ENCODE measurements at regions not wholly inside any gene's neighbourhood (a gene's known extent, or its start where the extent isn't known, plus 50 kb on each side); places are given as distances from the start of the nearest gene placed in this dataset.

GRCh38 chr2:118607641-118608040, 239.8 kb downstream of the EN1 start:
- no peaks in the 10 kb centered on the region for H3K9me3 ChIP-seq (replicated peaks in 1 of 2; ENCODE audit: control insufficient read depth in 2 of 2, insufficient read depth in 1 of 2, low read depth in 1 of 2, low read length in 2 of 2)
- H3K79me1 ChIP-seq (ENCODE audit: low read depth, low read length) = no peaks in the 10 kb centered on the region
- H4K8ac ChIP-seq (ENCODE audit: low read depth, low read length) = no peak overlapping the region
- no CpG with 5 or more reads among the region's 6 CpGs for WGBS, 2 donors (ENCODE audit: extremely low coverage in 2 of 2, insufficient read length in 2 of 2, insufficient replicate concordance in 1 of 2)
- H2AK5ac ChIP-seq (ENCODE audit: low read depth, low read length) = no peak overlapping the region
- DNase-seq (ENCODE audit: low spot score) = no peak
- no peak overlapping the region for H3K27ac ChIP-seq (replicated peaks; ENCODE audit: low read length)
- no peaks in the 10 kb centered on the region for H3K4me1 ChIP-seq (ENCODE audit: control insufficient read depth in 2 of 2, insufficient read depth in 1 of 2, low read depth in 1 of 2, low read length in 2 of 2)
- no peak overlapping the region for H3K9ac ChIP-seq (ENCODE audit: low read depth, low read length, poor library complexity)
- no peak overlapping the region for H2AFZ ChIP-seq (ENCODE audit: low read length)
- H2BK12ac ChIP-seq (ENCODE audit: low read length) = no peak overlapping the region
- H3K18ac ChIP-seq (ENCODE audit: low read length) = no peak overlapping the region
- H3K27me3 ChIP-seq (ENCODE audit: control insufficient read depth in 3 of 3, insufficient read depth in 3 of 3, low read depth in 1 of 3, low read length in 3 of 3) = no peaks in the 10 kb centered on the region
- H4K91ac ChIP-seq (ENCODE audit: low read depth, low read length, poor library complexity) = no peak overlapping the region
- H2BK15ac ChIP-seq (ENCODE audit: low read length) = no peak overlapping the region
- H2BK5ac ChIP-seq (ENCODE audit: low read length) = no peak overlapping the region
- H3K4me2 ChIP-seq (ENCODE audit: insufficient read depth, low read length, poor library complexity, severe bottlenecking) = no peak overlapping the region
- no peak overlapping the region for H3K4ac ChIP-seq (ENCODE audit: low read length)
- no peak overlapping the region for H3K14ac ChIP-seq (ENCODE audit: low read length)
- H3K4me3 ChIP-seq (ENCODE audit: low read length in 2 of 2) = no peak overlapping the region
- H3K36me3 ChIP-seq (replicated peaks in 1 of 2; ENCODE audit: control insufficient read depth in 2 of 2, insufficient read depth in 2 of 2, low read length in 2 of 2) = no peaks in the 10 kb centered on the region
- H3K23ac ChIP-seq (ENCODE audit: low read depth, low read length, poor library complexity) = no peak overlapping the region
- no peak overlapping the region for H2BK120ac ChIP-seq (ENCODE audit: low read depth, low read length)

DNA sequence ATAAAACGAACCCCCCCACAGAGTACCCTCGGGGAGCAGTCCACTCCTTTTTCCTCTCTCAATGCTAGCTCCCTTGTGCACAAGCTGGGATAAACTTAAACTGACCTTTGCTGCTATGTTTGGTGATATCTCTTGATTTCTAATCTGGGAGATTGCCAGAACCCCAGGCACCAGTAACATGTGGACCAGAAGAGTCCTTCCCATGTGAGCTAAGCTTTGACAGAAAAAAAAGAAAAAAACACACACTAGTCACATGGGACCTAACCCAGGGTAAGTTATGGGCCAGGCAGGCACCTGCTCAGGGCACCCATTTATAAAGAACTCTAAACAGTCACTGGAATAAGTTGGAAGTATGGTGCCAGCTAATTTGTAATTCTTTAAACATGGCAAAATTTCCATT, 242.6 kb downstream of the EN1 start:
- no CpG with 5 or more reads among the region's 2 CpGs for WGBS, 2 donors (ENCODE audit: extremely low coverage in 2 of 2, insufficient read length in 2 of 2, insufficient replicate concordance in 1 of 2)
- Histone ChIP-seq H2BK5ac (ENCODE audit: low read length) (no peak overlapping the region), H3K9ac (ENCODE audit: low read depth, low read length, poor library complexity) (no peak overlapping the region), H3K27me3 (ENCODE audit: control insufficient read depth in 3 of 3, insufficient read depth in 3 of 3, low read depth in 1 of 3, low read length in 3 of 3) (no peaks in the 10 kb centered on the region), H2BK12ac (ENCODE audit: low read length) (no peak overlapping the region), H4K8ac (ENCODE audit: low read depth, low read length) (no peak overlapping the region), H3K4ac (ENCODE audit: low read length) (no peak overlapping the region), H3K4me2 (ENCODE audit: insufficient read depth, low read length, poor library complexity, severe bottlenecking) (no peak overlapping the region), H3K18ac (ENCODE audit: low read length) (no peak overlapping the region), H2AK5ac (ENCODE audit: low read depth, low read length) (no peak overlapping the region), H3K23ac (ENCODE audit: low read depth, low read length, poor library complexity) (no peak overlapping the region), H2AFZ (ENCODE audit: low read length) (no peak overlapping the region), H2BK15ac (ENCODE audit: low read length) (no peak overlapping the region), H3K4me1 (ENCODE audit: control insufficient read depth in 2 of 2, insufficient read depth in 1 of 2, low read depth in 1 of 2, low read length in 2 of 2) (no peaks in the 10 kb centered on the region), H4K91ac (ENCODE audit: low read depth, low read length, poor library complexity) (no peak overlapping the region), H3K14ac (ENCODE audit: low read length) (no peak overlapping the region), H2BK120ac (ENCODE audit: low read depth, low read length) (no peak overlapping the region), H3K27ac (replicated peaks; ENCODE audit: low read length) (no peak overlapping the region), H3K9me3 (replicated peaks in 1 of 2; ENCODE audit: control insufficient read depth in 2 of 2, insufficient read depth in 1 of 2, low read depth in 1 of 2, low read length in 2 of 2) (no peaks in the 10 kb centered on the region), H3K79me1 (ENCODE audit: low read depth, low read length) (no peaks in the 10 kb centered on the region), H3K36me3 (replicated peaks in 1 of 2; ENCODE audit: control insufficient read depth in 2 of 2, insufficient read depth in 2 of 2, low read length in 2 of 2) (no peaks in the 10 kb centered on the region), H3K4me3 (ENCODE audit: low read length in 2 of 2) (no peak overlapping the region)
- no peak for DNase-seq (ENCODE audit: low spot score)

- H4K8ac ChIP-seq (ENCODE audit: low read depth, low read length) = no peak overlapping the region
- no peak overlapping the region for H3K27ac ChIP-seq (replicated peaks; ENCODE audit: low read length)
- no peak overlapping the region for H3K4me3 ChIP-seq (ENCODE audit: low read length in 2 of 2)
- DNase-seq (ENCODE audit: low spot score) = no peak
- no peaks in the 10 kb centered on the region for H3K4me1 ChIP-seq (ENCODE audit: control insufficient read depth in 2 of 2, insufficient read depth in 1 of 2, low read depth in 1 of 2, low read length in 2 of 2)
- WGBS, 2 donors (ENCODE audit: extremely low coverage in 2 of 2, insufficient read length in 2 of 2, insufficient replicate concordance in 1 of 2) = no CpG with 5 or more reads among the region's 4 CpGs
- no peak overlapping the region for H2BK5ac ChIP-seq (ENCODE audit: low read length)
- no peak overlapping the region for H2AK5ac ChIP-seq (ENCODE audit: low read depth, low read length)
- no peak overlapping the region for H2BK15ac ChIP-seq (ENCODE audit: low read length)
- H3K36me3 ChIP-seq (replicated peaks in 1 of 2; ENCODE audit: control insufficient read depth in 2 of 2, insufficient read depth in 2 of 2, low read length in 2 of 2) = no peaks in the 10 kb centered on the region
- no peaks in the 10 kb centered on the region for H3K9me3 ChIP-seq (replicated peaks in 1 of 2; ENCODE audit: control insufficient read depth in 2 of 2, insufficient read depth in 1 of 2, low read depth in 1 of 2, low read length in 2 of 2)
- no peak overlapping the region for H3K14ac ChIP-seq (ENCODE audit: low read length)
- H2BK12ac ChIP-seq (ENCODE audit: low read length) = no peak overlapping the region
- H3K79me1 ChIP-seq (ENCODE audit: low read depth, low read length) = no peaks in the 10 kb centered on the region
- no peak overlapping the region for H3K23ac ChIP-seq (ENCODE audit: low read depth, low read length, poor library complexity)
- H3K4ac ChIP-seq (ENCODE audit: low read length) = no peak overlapping the region
- no peaks in the 10 kb centered on the region for H3K27me3 ChIP-seq (ENCODE audit: control insufficient read depth in 3 of 3, insufficient read depth in 3 of 3, low read depth in 1 of 3, low read length in 3 of 3)
- no peak overlapping the region for H3K18ac ChIP-seq (ENCODE audit: low read length)
- H3K4me2 ChIP-seq (ENCODE audit: insufficient read depth, low read length, poor library complexity, severe bottlenecking) = no peak overlapping the region
- H3K9ac ChIP-seq (ENCODE audit: low read depth, low read length, poor library complexity) = no peak overlapping the region
- H4K91ac ChIP-seq (ENCODE audit: low read depth, low read length, poor library complexity) = no peak overlapping the region
- no peak overlapping the region for H2AFZ ChIP-seq (ENCODE audit: low read length)
- no peak overlapping the region for H2BK120ac ChIP-seq (ENCODE audit: low read depth, low read length)
Measured at GRCh38 chr2:118604371-118604770, 243.1 kb downstream of the EN1 start.

- Histone ChIP-seq H3K36me3 (replicated peaks in 1 of 2; ENCODE audit: control insufficient read depth in 2 of 2, insufficient read depth in 2 of 2, low read length in 2 of 2) (no peaks in the 10 kb centered on the region), H3K4me3 (ENCODE audit: low read length in 2 of 2) (no peak overlapping the region), H3K79me1 (ENCODE audit: low read depth, low read length) (no peaks in the 10 kb centered on the region), H2BK120ac (ENCODE audit: low read depth, low read length) (no peak overlapping the region), H3K4me2 (ENCODE audit: insufficient read depth, low read length, poor library complexity, severe bottlenecking) (no peak overlapping the region), H3K9me3 (replicated peaks in 1 of 2; ENCODE audit: control insufficient read depth in 2 of 2, insufficient read depth in 1 of 2, low read depth in 1 of 2, low read length in 2 of 2) (peaks cover 0 to 3% of the 10 kb centered on the region in 2 donors), H2AFZ (ENCODE audit: low read length) (no peak overlapping the region), H2BK15ac (ENCODE audit: low read length) (no peak overlapping the region), H3K9ac (ENCODE audit: low read depth, low read length, poor library complexity) (no peak overlapping the region), H3K4me1 (ENCODE audit: control insufficient read depth in 2 of 2, insufficient read depth in 1 of 2, low read depth in 1 of 2, low read length in 2 of 2) (no peaks in the 10 kb centered on the region), H2BK5ac (ENCODE audit: low read length) (no peak overlapping the region), H4K91ac (ENCODE audit: low read depth, low read length, poor library complexity) (no peak overlapping the region), H3K4ac (ENCODE audit: low read length) (no peak overlapping the region), H4K8ac (ENCODE audit: low read depth, low read length) (no peak overlapping the region), H3K23ac (ENCODE audit: low read depth, low read length, poor library complexity) (no peak overlapping the region), H3K14ac (ENCODE audit: low read length) (no peak overlapping the region), H3K27me3 (ENCODE audit: control insufficient read depth in 3 of 3, insufficient read depth in 3 of 3, low read depth in 1 of 3, low read length in 3 of 3) (no peaks in the 10 kb centered on the region), H2BK12ac (ENCODE audit: low read length) (no peak overlapping the region), H3K27ac (replicated peaks; ENCODE audit: low read length) (no peak overlapping the region), H3K18ac (ENCODE audit: low read length) (no peak overlapping the region), H2AK5ac (ENCODE audit: low read depth, low read length) (no peak overlapping the region)
- no peak for DNase-seq (ENCODE audit: low spot score)
- no CpG with 5 or more reads among the region's 3 CpGs for WGBS, 2 donors (ENCODE audit: extremely low coverage in 2 of 2, insufficient read length in 2 of 2, insufficient replicate concordance in 1 of 2)
Measured at GRCh38 chr2:118599141-118599540, 248.3 kb downstream of the EN1 start.
